ENCODE measurements at regions not wholly inside any gene's neighbourhood (a gene's known extent, or its start where the extent isn't known, plus 50 kb on each side); places are given as distances from the start of the nearest gene placed in this dataset.

DNA sequence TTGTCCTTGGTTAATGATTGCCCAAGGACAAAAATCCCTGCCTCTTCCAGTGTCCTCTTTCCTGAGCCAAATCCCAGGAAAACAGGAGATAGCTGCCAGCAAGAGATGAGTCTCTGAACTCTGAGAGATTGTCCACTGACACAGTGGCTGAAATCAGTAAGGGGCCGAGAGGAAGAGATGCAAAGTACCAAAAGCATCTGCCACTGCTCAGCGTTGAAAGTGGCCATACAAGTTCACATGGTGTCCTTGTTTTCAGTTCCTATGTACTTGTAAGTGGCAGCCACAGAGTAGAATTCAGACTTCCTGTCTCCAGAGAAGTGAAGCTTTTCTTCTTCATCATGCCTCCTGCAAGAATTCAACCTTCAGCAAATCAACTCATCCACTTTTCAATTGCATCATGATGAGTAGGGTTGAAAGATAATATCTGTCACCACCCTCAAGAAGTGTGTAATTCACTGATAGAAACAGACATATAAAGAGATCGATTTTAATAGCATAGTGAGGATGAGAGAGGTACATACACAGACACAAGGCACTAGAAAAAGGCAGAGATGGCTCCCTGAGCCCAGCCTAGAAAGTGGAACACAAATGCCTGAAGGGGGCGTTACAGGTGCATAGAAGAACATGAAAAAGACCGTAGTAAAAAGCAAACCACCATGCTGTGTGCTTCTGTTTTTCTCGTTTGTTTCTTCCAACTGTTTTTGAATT, 185.8 kb downstream of the MRPL39 start:
- DNase-seq: no peak

GRCh38 chr21:25420831-25421230, 186.4 kb downstream of the MRPL39 start:
- DNase-seq: no peak

DNA sequence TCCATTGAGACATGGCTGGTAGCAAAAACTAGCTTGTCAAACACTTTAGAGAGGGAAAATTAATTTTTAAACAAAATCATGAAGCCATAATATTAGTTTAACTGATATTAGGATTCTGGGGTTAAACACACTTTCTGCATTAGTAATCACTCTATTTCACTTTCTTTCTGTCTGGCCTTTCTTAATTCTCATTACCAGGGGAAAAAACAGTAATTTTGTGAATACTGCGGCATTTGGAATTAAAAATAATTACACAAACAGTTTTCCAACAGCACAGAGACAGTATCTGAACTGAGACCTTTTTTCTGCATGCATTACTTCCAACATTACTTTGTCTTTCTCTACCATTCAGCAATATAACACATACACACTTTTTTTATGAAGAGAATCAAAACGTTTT, 190.6 kb downstream of the MRPL39 start:
- no peak for DNase-seq

DNA sequence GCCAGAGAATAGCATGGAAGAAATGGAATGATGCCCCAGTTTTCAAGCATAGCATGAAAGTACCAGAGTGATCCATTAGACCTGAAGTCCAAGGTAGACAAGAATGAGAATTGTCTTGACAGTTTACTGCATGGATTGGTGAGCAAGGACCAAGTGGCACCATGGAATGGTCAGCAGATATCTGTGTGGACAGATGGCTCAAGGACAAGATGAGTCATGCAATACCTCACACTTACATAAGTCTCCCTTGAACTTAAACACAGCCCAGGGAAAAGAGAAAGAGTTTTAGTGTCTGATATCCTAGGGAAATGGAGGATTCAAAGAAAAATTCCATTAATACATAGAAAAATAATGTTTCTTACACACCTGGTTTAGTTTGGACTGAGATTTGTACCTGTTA, 195.2 kb downstream of the MRPL39 start:
- DNase-seq: no peak

GRCh38 chr21:25409978-25410377, 197.3 kb downstream of the MRPL39 start:
- DNase-seq: no peak

- no peak for DNase-seq
Observed at GRCh38 chr21:25408666-25409065, 198.6 kb downstream of the MRPL39 start.

GRCh38 chr21:25406887-25407579, 200.2 kb downstream of the MRPL39 start:
- no peak for DNase-seq

GRCh38 chr21:25405984-25406383, 201.3 kb downstream of the MRPL39 start:
- no peak for DNase-seq

GRCh38 chr21:25402134-25402961, 204.9 kb downstream of the MRPL39 start:
- no peak for DNase-seq

- DNase-seq: no peak
Observed at GRCh38 chr21:25400427-25400826, 206.9 kb downstream of the MRPL39 start.

DNA sequence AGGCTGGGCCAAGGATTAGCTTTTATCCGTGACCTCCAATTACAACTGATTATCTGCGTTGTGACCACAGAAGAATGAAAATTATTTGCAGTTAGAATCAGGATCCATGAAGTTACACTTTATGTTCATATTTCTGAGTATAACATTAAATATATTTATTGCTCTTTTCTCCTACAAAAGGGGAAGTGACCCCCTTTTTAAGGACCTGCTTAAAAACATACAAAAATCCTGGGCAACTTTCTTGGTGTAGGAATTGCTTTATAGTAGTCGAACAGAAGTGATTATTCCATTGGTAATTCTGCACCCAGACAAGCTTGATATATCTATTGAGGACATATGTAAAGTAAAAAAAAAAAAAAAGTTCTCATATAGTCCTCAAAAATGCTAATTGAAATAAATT, 208.7 kb downstream of the MRPL39 start:
- no peak for DNase-seq

DNA sequence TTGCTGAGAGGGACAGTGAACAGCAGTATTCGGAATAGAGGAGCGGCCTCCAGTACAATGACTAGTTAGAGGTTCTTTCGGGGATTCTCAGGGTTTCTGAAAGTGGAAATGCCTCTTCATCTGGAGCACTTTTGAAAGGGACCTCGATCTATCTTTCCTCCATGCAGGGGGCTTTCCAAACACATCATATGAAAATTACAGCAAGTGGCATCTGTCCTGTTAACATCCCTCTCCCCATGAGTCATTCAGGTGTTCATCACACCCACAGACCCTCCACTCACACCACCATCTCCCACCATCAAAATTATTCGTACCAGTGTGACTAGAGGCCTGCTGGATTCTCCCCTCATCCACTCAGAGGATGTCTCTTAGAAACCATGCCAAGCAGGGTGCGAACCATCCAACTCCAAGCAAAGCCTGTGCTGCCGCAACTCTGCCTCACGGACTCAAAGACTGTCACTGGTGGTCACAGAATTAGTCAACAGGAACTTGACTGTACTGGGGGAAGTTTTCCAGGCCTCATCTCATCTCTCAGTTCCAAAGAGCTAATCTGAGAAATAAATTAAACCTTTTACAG, 211.1 kb downstream of the MRPL39 start:
- DNase-seq: no peak

DNA sequence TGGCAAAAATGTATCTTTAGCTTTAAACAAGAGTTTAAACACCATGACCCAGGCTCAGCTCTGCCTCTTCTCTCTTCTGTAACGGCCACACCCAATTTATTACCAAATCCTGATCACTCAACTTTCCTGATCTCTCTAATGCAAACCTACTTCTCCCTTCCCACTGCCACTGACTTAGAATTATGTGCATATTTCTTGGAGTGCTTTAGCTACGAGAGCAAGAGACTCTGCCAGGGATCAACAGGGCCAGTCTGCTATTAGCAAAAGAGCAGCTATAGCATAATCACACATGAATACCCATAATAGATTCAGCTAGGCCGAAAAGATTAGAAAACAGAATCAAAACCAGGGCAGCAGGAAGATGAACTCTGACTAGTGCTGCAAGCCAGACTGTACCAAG, 215.5 kb downstream of the MRPL39 start:
- DNase-seq: no peak

GRCh38 chr21:25390701-25391100, 216.6 kb downstream of the MRPL39 start:
- no peak for DNase-seq

- no peak for DNase-seq
Observed at GRCh38 chr21:25387665-25388064, 219.6 kb downstream of the MRPL39 start.

- peak; percentile 43 for DNase-seq
Observed at GRCh38 chr21:25385911-25386474, 221.3 kb downstream of the MRPL39 start.

- DNase-seq: no peak
Observed at GRCh38 chr21:25385341-25385740, 221.9 kb downstream of the MRPL39 start.

DNA sequence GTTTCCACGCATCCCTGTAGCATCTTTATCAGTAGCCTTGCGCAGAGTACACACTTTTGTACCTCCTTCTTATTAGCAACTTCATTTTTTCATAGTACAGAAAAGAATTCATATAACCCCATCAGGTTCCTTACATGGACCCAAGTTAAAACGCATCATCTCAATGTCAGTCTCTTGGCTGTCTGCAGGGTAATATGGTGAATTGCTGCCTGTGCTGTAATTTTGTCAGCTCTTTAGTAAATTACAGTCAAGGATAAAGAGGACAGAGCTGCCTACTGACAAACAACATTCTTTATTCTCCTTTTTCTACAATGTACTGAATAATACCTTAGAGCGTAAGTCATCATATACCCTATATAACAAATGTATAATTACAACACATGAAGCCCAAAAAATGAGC, 222.5 kb downstream of the MRPL39 start:
- DNase-seq: no peak

GRCh38 chr21:25383545-25383944, 223.7 kb downstream of the MRPL39 start:
- no peak for DNase-seq

DNA sequence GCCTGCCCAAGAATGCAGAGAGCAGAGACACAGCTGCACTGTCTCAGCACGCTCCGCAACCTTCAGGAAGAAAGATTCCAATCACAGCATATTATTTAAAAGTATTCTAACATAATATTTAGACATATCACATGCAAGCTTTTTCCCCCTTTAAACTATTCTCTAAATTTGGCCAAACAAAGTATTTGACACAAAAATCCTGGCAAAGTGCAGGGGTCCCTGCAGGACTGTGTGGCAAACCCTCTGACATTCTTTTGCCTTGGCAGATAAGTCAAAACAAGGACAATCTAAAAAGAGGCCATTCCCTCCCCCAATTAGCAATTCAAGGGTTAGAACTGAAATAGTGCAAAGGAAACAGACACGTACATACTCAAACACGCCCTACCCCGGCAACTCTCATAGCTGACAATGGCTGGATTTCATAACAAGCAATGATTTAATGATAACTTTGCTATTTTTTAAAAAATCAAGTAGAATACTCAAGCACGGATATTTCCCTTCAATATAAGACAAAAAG, 225.3 kb downstream of the MRPL39 start:
- no peak for DNase-seq

- no peak for DNase-seq
Observed at GRCh38 chr21:25375675-25376074, 231.6 kb downstream of the MRPL39 start.

DNA sequence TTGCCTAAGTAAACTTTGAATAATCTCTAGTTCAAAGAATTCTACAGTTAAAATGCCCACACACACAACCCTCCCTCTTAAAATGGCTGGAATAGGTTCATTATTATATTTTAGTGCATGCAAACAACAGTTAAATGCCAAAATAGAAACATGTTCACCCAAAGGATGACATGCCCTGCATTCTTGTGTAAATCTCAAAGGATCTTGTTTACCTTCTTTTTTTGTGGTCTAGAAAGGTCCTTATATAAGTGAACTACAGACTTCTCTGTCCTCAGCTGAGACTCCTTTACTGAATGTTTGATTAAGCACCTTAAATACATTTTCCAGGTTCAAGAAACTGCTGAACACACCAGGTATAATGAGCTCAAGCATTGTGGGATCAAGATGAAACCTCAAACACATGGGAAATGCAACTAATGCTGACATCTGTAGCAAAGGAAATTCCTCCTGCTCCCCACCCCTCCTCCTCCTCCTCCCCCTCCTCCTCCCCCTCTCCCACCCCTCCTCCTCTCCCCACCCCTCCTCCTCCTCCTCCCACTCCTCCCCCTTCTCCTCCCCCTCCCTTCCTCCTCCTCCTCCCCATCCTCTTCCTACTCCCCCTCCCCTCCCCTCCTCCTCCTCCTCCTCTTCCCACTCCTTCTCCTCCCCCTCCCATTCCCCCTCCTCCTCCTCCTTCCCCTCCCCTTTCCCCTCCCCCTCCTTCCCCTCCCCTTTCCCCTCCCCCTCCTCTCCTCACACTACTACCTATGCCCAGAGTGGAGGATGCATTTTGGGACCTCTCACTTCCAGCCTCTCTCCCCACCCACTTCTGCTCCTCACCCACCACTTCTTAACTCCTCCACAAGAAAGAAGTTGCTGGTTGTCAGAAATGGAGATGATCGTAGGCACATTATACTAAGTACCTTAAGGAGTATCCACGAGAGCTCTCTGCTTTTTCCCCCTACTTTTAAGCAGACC, 233.9 kb downstream of the MRPL39 start:
- no peak for DNase-seq
